ENCODE measurements at regions not wholly inside any gene's neighbourhood (a gene's known extent, or its start where the extent isn't known, plus 50 kb on each side); places are given as distances from the start of the nearest gene placed in this dataset.

- TF ChIP-seq CTCF (IDR thresholded peaks at IDR 0.05) (no peak), POLR2A (IDR thresholded peaks at IDR 0.05) (no peak)
Observed at GRCh38 chr7:46186131-46186530, 265.1 kb upstream of the IGFBP3 start.

All from thyroid gland (tissue), 4 donors.